ENCODE measurements at regions not wholly inside any gene's neighbourhood (a gene's known extent, or its start where the extent isn't known, plus 50 kb on each side); places are given as distances from the start of the nearest gene placed in this dataset.

DNA sequence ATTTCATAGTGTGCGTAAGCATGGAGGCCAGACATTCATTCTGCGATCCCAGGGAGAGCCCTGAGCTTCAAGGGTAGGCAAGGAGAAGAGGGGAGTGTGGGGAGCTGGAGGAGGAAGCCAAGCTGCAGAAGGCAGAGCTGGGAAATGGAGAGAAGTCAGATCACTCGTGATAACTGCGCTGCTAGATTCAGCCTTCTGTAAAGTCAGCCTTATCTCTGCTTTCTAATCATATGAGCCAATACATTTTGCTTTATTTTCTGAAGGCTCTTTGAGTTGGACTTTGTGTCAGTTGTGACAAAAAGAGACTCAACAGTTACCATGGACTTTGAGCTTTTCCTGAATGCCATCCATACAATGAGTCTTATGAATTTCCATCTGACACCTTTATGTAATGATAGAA is 61.7 kb upstream of the CREB5 start:
- TF ChIP-seq, protein P1, sequence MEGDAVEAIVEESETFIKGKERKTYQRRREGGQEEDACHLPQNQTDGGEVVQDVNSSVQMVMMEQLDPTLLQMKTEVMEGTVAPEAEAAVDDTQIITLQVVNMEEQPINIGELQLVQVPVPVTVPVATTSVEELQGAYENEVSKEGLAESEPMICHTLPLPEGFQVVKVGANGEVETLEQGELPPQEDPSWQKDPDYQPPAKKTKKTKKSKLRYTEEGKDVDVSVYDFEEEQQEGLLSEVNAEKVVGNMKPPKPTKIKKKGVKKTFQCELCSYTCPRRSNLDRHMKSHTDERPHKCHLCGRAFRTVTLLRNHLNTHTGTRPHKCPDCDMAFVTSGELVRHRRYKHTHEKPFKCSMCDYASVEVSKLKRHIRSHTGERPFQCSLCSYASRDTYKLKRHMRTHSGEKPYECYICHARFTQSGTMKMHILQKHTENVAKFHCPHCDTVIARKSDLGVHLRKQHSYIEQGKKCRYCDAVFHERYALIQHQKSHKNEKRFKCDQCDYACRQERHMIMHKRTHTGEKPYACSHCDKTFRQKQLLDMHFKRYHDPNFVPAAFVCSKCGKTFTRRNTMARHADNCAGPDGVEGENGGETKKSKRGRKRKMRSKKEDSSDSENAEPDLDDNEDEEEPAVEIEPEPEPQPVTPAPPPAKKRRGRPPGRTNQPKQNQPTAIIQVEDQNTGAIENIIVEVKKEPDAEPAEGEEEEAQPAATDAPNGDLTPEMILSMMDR (conservative IDR thresholded peaks at IDR 0.05; ENCODE audit: low read length): no peak
- TF ChIP-seq EZH2phosphoT487 (IDR thresholded peaks at IDR 0.05; ENCODE audit: borderline replicate concordance, low read depth, low read length): no peak

Data from OCI-LY7 (cell line).